ENCODE measurements at regions not wholly inside any gene's neighbourhood (a gene's known extent, or its start where the extent isn't known, plus 50 kb on each side); places are given as distances from the start of the nearest gene placed in this dataset.

- no peak for DNase-seq
Observed at GRCh38 chr1:81430236-81430938, 370.3 kb upstream of the ADGRL2 start.

GRCh38 chr1:81428998-81429397 is 371.7 kb upstream of the ADGRL2 start:
- no peak for DNase-seq

- DNase-seq = no peak
Observed at GRCh38 chr1:81424816-81425215, 375.9 kb upstream of the ADGRL2 start.

GRCh38 chr1:81424061-81424460 is 376.7 kb upstream of the ADGRL2 start:
- DNase-seq = no peak

GRCh38 chr1:81420760-81421159 is 380.0 kb upstream of the ADGRL2 start:
- no peak for DNase-seq

GRCh38 chr1:81414488-81415015 is 386.2 kb upstream of the ADGRL2 start:
- DNase-seq = no peak

GRCh38 chr1:81412954-81413353 is 387.8 kb upstream of the ADGRL2 start:
- no peak for DNase-seq

- DNase-seq = no peak
Observed at GRCh38 chr1:81410941-81411340, 389.8 kb upstream of the ADGRL2 start.

GRCh38 chr1:81410351-81410750 is 390.4 kb upstream of the ADGRL2 start:
- DNase-seq = no peak

- no peak for DNase-seq
Observed at GRCh38 chr1:81409780-81410274, 390.9 kb upstream of the ADGRL2 start.

GRCh38 chr1:81409262-81409661 is 391.5 kb upstream of the ADGRL2 start:
- DNase-seq = no peak

GRCh38 chr1:81408419-81408818 is 392.3 kb upstream of the ADGRL2 start:
- no peak for DNase-seq

- no peak for DNase-seq
Observed at GRCh38 chr1:81407000-81407821, 393.5 kb upstream of the ADGRL2 start.

GRCh38 chr1:81406292-81406999 is 394.3 kb upstream of the ADGRL2 start:
- DNase-seq = no peak

- no peak for DNase-seq
Observed at GRCh38 chr1:81398041-81398440, 402.7 kb upstream of the ADGRL2 start.

GRCh38 chr1:81392526-81393226 is 408.1 kb upstream of the ADGRL2 start:
- no peak for DNase-seq

- no peak for DNase-seq
Observed at GRCh38 chr1:81391125-81391828, 409.5 kb upstream of the ADGRL2 start.

- DNase-seq = no peak
Observed at GRCh38 chr1:81388435-81388834, 412.3 kb upstream of the ADGRL2 start.

- DNase-seq = no peak
Observed at GRCh38 chr1:81387446-81387845, 413.3 kb upstream of the ADGRL2 start.

- DNase-seq = no peak
Observed at GRCh38 chr1:81382561-81382960, 418.2 kb upstream of the ADGRL2 start.

GRCh38 chr1:81381881-81382280 is 418.9 kb upstream of the ADGRL2 start:
- DNase-seq = no peak

- no peak for DNase-seq
Observed at GRCh38 chr1:81380436-81380835, 420.3 kb upstream of the ADGRL2 start.

All from CD4-positive, alpha-beta T cell treated with Interleukin-15 for 1 hour (primary cell).